SK-N-SH treated with all-trans-retinoic acid at 6 μM for 48 hours (cell line): ENCODE measurements at regions not wholly inside any gene's neighbourhood (a gene's known extent, or its start where the extent isn't known, plus 50 kb on each side); places are given as distances from the start of the nearest gene placed in this dataset.

ENCODE experiments used
- ATAC-seq: fragments of 200-7000 bp; cut with Tn5 transposase; 3 replicates; pipeline ENCODE4 v1.9.1; 2020; ENCODE audit warnings: mild to moderate bottlenecking, moderate library complexity
- ARNTL ChIP-seq: fragments of 450-650 bp; formaldehyde crosslinking; IDR thresholded peaks from 2 replicates; pipeline ENCODE4 v1.5.0; 2020; ENCODE audit warnings: low read depth, mild to moderate bottlenecking, moderate library complexity, borderline replicate concordance
- BACH2 ChIP-seq: fragments of 250-450 bp; sonication (Bioruptor Pico); IDR thresholded peaks from 2 replicates; pipeline ENCODE4 v1.9.0; 2021; ENCODE audit warnings: mild to moderate bottlenecking, borderline replicate concordance
- CREB5 ChIP-seq: fragments of 250-450 bp; sonication (Bioruptor Pico); IDR thresholded peaks from 2 replicates; pipeline ENCODE4 v1.5.1; 2020; ENCODE audit warnings: low read depth, mild to moderate bottlenecking, moderate library complexity
- CSDC2 ChIP-seq: fragments of 250-450 bp; sonication (Bioruptor Pico); IDR thresholded peaks from 2 replicates; pipeline ENCODE4 v1.5.0; 2020; ENCODE audit warnings: mild to moderate bottlenecking, moderate library complexity
- ESRRG ChIP-seq: fragments of 250-450 bp; sonication (Bioruptor Pico); IDR thresholded peaks from 2 replicates; pipeline ENCODE4 v1.6.1; 2021; ENCODE audit warnings: mild to moderate bottlenecking
- ISL1 ChIP-seq: fragments of 250-450 bp; sonication (Bioruptor Pico); IDR thresholded peaks from 2 replicates; pipeline ENCODE4 v2.1.2; 2022; ENCODE audit warnings: mild to moderate bottlenecking, moderate library complexity
- OSR1 ChIP-seq: fragments of 250-450 bp; sonication (Bioruptor Pico); IDR thresholded peaks from 2 replicates; pipeline ENCODE4 v1.8.0; 2022; ENCODE audit warnings: moderate library complexity, mild to moderate bottlenecking, inconsistent platforms
- PATZ1 ChIP-seq: fragments of 250-450 bp; sonication (Bioruptor Pico); IDR thresholded peaks from 2 replicates; pipeline ENCODE4 v1.8.0; 2020; ENCODE audit warnings: mild to moderate bottlenecking, moderate library complexity, borderline replicate concordance
- POU6F1 ChIP-seq: fragments of 250-450 bp; sonication (Bioruptor Pico); IDR thresholded peaks from 2 replicates; pipeline ENCODE4 v1.8.0; 2021; ENCODE audit warnings: low read depth, mild to moderate bottlenecking, moderate library complexity, borderline replicate concordance
- PPARA ChIP-seq: fragments of 250-450 bp; sonication (Bioruptor Pico); IDR thresholded peaks from 2 replicates; pipeline ENCODE4 v1.5.0; 2020; ENCODE audit warnings: mild to moderate bottlenecking, borderline replicate concordance
- RARB ChIP-seq: fragments of 250-450 bp; sonication (Bioruptor Pico); IDR thresholded peaks from 2 replicates; pipeline ENCODE4 v1.8.0; 2021; ENCODE audit warnings: mild to moderate bottlenecking, moderate library complexity
- SNAI2 ChIP-seq: fragments of 250-450 bp; sonication (Bioruptor Pico); IDR thresholded peaks from 2 replicates; pipeline ENCODE4 v1.5.0; 2020; ENCODE audit warnings: mild to moderate bottlenecking, moderate library complexity
- TCF4 ChIP-seq: fragments of 250-450 bp; sonication (Bioruptor Pico); IDR thresholded peaks from 2 replicates; pipeline ENCODE4 v1.8.0; 2021; ENCODE audit warnings: mild to moderate bottlenecking, moderate library complexity, borderline replicate concordance
- TOX ChIP-seq: fragments of 250-450 bp; sonication (Bioruptor Pico); IDR thresholded peaks from 2 replicates; pipeline ENCODE4 v1.8.0; 2021; ENCODE audit warnings: mild to moderate bottlenecking, moderate library complexity, borderline replicate concordance
- TSHZ2 ChIP-seq: fragments of 250-450 bp; sonication (Bioruptor Pico); IDR thresholded peaks from 2 replicates; pipeline ENCODE4 v1.5.0; 2020; ENCODE audit warnings: mild to moderate bottlenecking, moderate library complexity
- ZFP3 ChIP-seq: fragments of 250-450 bp; sonication (Bioruptor Pico); IDR thresholded peaks from 2 replicates; pipeline ENCODE4 v1.5.0; 2020; ENCODE audit warnings: mild to moderate bottlenecking, moderate library complexity
- ZFP30 ChIP-seq: fragments of 450-650 bp; formaldehyde crosslinking; IDR thresholded peaks from 2 replicates; pipeline ENCODE4 v1.5.0; 2022; ENCODE audit warnings: mild to moderate bottlenecking, moderate library complexity
- ZNF565 ChIP-seq: fragments of 450-650 bp; formaldehyde crosslinking; conservative IDR thresholded peaks from 2 replicates; pipeline ENCODE4 v1.5.0; 2020; ENCODE audit warnings: low read depth, mild to moderate bottlenecking, moderate library complexity
- ZNF70 ChIP-seq: fragments of 450-650 bp; formaldehyde crosslinking; IDR thresholded peaks from 2 replicates; pipeline ENCODE4 v1.5.0; 2020; ENCODE audit warnings: mild to moderate bottlenecking, moderate library complexity
- TF ChIP-seq, protein P1 (sequence below): fragments of 250-450 bp; sonication (Bioruptor Pico); IDR thresholded peaks from 2 replicates; pipeline ENCODE4 v1.5.1; 2021; ENCODE audit warnings: mild to moderate bottlenecking, moderate library complexity

DNA sequence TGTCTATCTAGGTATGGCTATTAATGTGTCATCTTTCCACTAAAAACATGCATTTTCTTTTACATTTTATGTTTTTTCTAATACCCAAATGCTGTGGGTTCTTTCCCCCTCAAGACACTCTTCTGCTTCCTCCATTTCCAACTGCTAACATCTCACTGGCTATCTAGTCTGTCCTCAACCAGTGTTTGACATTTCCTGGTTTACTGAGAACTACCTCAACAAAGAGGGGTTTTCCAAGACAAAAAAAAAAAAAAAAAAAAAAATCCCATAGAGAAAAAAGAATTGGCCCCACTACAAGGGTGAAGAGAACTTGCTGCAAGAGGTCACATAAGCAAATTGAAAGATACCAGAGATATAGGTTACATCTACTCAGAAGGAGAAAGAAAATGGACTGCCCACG is 359.7 kb downstream of the CRPPA start:
- no peak for ATAC-seq
- TF ChIP-seq ISL1 (CRISPR knock-in tag): no peak
- TF ChIP-seq TCF4: no peak
- TF ChIP-seq ESRRG (CRISPR knock-in tag): no peak
- no peak for TF ChIP-seq ZNF70 (CRISPR knock-in tag)

- TF ChIP-seq ARNTL (CRISPR knock-in tag) (no peak), ZNF565 (CRISPR knock-in tag) (no peak), BACH2 (CRISPR knock-in tag) (no peak), SNAI2 (CRISPR knock-in tag) (no peak), TCF4 (no peak), CSDC2 (CRISPR knock-in tag) (no peak), CREB5 (CRISPR knock-in tag) (no peak)
- ATAC-seq: no peak
Measured at GRCh38 chr7:16061011-16061410, 360.3 kb downstream of the CRPPA start.

GRCh38 chr7:16060502-16060901 is 360.8 kb downstream of the CRPPA start:
- no peak for ATAC-seq
- TF ChIP-seq ZFP3: no peak
- no peak for TF ChIP-seq TSHZ2 (CRISPR knock-in tag)
- no peak for TF ChIP-seq PATZ1 (CRISPR knock-in tag)
- TF ChIP-seq, protein P1, sequence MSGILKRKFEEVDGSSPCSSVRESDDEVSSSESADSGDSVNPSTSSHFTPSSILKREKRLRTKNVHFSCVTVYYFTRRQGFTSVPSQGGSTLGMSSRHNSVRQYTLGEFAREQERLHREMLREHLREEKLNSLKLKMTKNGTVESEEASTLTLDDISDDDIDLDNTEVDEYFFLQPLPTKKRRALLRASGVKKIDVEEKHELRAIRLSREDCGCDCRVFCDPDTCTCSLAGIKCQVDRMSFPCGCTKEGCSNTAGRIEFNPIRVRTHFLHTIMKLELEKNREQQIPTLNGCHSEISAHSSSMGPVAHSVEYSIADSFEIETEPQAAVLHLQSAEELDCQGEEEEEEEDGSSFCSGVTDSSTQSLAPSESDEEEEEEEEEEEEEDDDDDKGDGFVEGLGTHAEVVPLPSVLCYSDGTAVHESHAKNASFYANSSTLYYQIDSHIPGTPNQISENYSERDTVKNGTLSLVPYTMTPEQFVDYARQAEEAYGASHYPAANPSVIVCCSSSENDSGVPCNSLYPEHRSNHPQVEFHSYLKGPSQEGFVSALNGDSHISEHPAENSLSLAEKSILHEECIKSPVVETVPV: no peak
- TF ChIP-seq ARNTL (CRISPR knock-in tag): no peak
- no peak for TF ChIP-seq ZNF565 (CRISPR knock-in tag)
- TF ChIP-seq CSDC2 (CRISPR knock-in tag): no peak
- no peak for TF ChIP-seq PPARA (CRISPR knock-in tag)
- no peak for TF ChIP-seq ESRRG (CRISPR knock-in tag)
- no peak for TF ChIP-seq ZFP30 (CRISPR knock-in tag)
- no peak for TF ChIP-seq OSR1 (CRISPR knock-in tag)
- TF ChIP-seq RARB (CRISPR knock-in tag): no peak
- TF ChIP-seq POU6F1 (CRISPR knock-in tag): no peak
- TF ChIP-seq SNAI2 (CRISPR knock-in tag): no peak
- TF ChIP-seq TOX: no peak
- no peak for TF ChIP-seq CREB5 (CRISPR knock-in tag)
